ENCODE measurements at regions not wholly inside any gene's neighbourhood (a gene's known extent, or its start where the extent isn't known, plus 50 kb on each side); places are given as distances from the start of the nearest gene placed in this dataset.

- TF ChIP-seq REST (IDR thresholded peaks at IDR 0.05) (no peak), GABPA (IDR thresholded peaks at IDR 0.05 in 1 of 2, conservative IDR thresholded peaks at IDR 0.05 in 1 of 2) (no peak), CTCF (IDR thresholded peaks at IDR 0.05; ENCODE audit: low read depth, low read length, missing input control) (no peak), ZBTB33 (IDR thresholded peaks at IDR 0.05) (no peak), JUND (IDR thresholded peaks at IDR 0.05) (no peak)
Observed at GRCh38 chr20:47418069-47418757, 61.7 kb upstream of the ZMYND8 start.

Measured in liver (tissue), 3 donors.